Uterus (tissue), 2 donors: ENCODE measurements at regions not wholly inside any gene's neighbourhood (a gene's known extent, or its start where the extent isn't known, plus 50 kb on each side); places are given as distances from the start of the nearest gene placed in this dataset.

ENCODE experiments used
- CTCF ChIP-seq, 4 experiments: fragments of 200-600 bp in 2 of 4; fragments of 450-650 bp in 2 of 4; sonication (generic) in 2 of 4; IDR thresholded peaks; one replicate each; pipeline ENCODE4 v1.5.1; 2016 to 2019; ENCODE audit warnings: antibody characterized with exemption in 4 of 4, mild to moderate bottlenecking in 2 of 4, moderate library complexity in 1 of 4
- POLR2A ChIP-seq, 2 donors: fragments of 450-650 bp; IDR thresholded peaks; one replicate each; pipeline ENCODE4 v1.6.1; 2016; ENCODE audit warnings: antibody characterized with exemption in 2 of 2, mild to moderate bottlenecking in 1 of 2, moderate library complexity in 1 of 2

GRCh38 chr12:74033531-74033930, 504.1 kb upstream of the ATXN7L3B start:
- TF ChIP-seq CTCF (IDR thresholded peaks at IDR 0.05) (no peak), POLR2A (IDR thresholded peaks at IDR 0.05) (no peak)
